Gastroesophageal sphincter (tissue), 3 donors: ENCODE measurements at regions not wholly inside any gene's neighbourhood (a gene's known extent, or its start where the extent isn't known, plus 50 kb on each side); places are given as distances from the start of the nearest gene placed in this dataset.

Experiments
- EP300 ChIP-seq: sonication (generic); formaldehyde crosslinking; IDR thresholded peaks from one replicate; pipeline ENCODE4 v1.6.1; 2017; ENCODE audit warnings: antibody characterized with exemption, mild to moderate bottlenecking
- POLR2A ChIP-seq, 2 donors: fragments of 450-650 bp; IDR thresholded peaks; one replicate each; pipeline ENCODE4 v1.6.1; 2017; ENCODE audit warnings: antibody characterized with exemption in 2 of 2, mild to moderate bottlenecking in 2 of 2, moderate library complexity in 1 of 2
- POLR2AphosphoS5 ChIP-seq: sonication (generic); formaldehyde crosslinking; IDR thresholded peaks from one replicate; pipeline ENCODE4 v1.6.1; 2017; ENCODE audit warnings: antibody characterized with exemption
- TF ChIP-seq, protein P1 (sequence below), 4 experiments: fragments of 200-600 bp in 2 of 4; fragments of 450-650 bp in 2 of 4; sonication (generic) in 1 of 4; IDR thresholded peaks; one replicate each; pipeline ENCODE4 v1.5.1; 2017 to 2019; ENCODE audit warnings: antibody characterized with exemption in 4 of 4, mild to moderate bottlenecking in 2 of 4, moderate library complexity in 2 of 4

DNA sequence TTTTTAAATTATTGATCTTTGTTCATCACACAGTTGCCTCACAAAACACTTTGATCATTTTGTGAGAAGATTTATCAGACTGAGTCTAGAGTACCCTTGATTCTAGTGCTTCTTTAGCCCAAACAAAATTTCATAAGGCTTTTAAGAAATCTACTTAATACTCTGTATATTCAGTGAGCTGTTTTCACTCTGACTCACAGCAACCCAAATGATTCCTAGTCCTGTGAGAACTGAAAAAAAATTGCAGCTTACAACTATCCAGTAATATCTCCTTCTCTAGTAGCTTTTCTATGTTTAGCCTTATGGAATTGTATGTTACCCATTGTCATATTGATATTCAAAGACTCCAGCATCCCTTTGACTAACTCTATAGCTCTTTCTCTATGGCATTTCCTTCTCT, 915.6 kb downstream of the AMY1C start:
- TF ChIP-seq, protein P1, sequence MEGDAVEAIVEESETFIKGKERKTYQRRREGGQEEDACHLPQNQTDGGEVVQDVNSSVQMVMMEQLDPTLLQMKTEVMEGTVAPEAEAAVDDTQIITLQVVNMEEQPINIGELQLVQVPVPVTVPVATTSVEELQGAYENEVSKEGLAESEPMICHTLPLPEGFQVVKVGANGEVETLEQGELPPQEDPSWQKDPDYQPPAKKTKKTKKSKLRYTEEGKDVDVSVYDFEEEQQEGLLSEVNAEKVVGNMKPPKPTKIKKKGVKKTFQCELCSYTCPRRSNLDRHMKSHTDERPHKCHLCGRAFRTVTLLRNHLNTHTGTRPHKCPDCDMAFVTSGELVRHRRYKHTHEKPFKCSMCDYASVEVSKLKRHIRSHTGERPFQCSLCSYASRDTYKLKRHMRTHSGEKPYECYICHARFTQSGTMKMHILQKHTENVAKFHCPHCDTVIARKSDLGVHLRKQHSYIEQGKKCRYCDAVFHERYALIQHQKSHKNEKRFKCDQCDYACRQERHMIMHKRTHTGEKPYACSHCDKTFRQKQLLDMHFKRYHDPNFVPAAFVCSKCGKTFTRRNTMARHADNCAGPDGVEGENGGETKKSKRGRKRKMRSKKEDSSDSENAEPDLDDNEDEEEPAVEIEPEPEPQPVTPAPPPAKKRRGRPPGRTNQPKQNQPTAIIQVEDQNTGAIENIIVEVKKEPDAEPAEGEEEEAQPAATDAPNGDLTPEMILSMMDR (IDR thresholded peaks at IDR 0.05) = no peak
- TF ChIP-seq POLR2AphosphoS5 = no peak
- TF ChIP-seq POLR2A (IDR thresholded peaks at IDR 0.05) = no peak
- no peak for TF ChIP-seq EP300
